ENCODE measurements at regions not wholly inside any gene's neighbourhood (a gene's known extent, or its start where the extent isn't known, plus 50 kb on each side); places are given as distances from the start of the nearest gene placed in this dataset.

- Mint-ChIP-seq H3K4me1 (ENCODE audit: low read depth, unreplicated experiment) (no peaks in the 10 kb centered on the region), H3K4me3 (ENCODE audit: unreplicated experiment) (no peak overlapping the region), H3K27ac (ENCODE audit: unreplicated experiment) (no peak overlapping the region), H3K36me3 (ENCODE audit: insufficient read depth, unreplicated experiment) (no peaks in the 10 kb centered on the region), H3K9me3 (ENCODE audit: unreplicated experiment) (no peaks in the 10 kb centered on the region), H3K27me3 (ENCODE audit: insufficient read depth, unreplicated experiment) (no peaks in the 10 kb centered on the region)
- Histone ChIP-seq H3K36me3 (ENCODE audit: control insufficient read depth, insufficient read depth, low read length) (no peaks in the 10 kb centered on the region), H3K9me3 (no peaks in the 10 kb centered on the region), H3K4me1 (no peaks in the 10 kb centered on the region), H3K27me3 (replicated peaks; ENCODE audit: control insufficient read depth, insufficient read depth, low read length) (no peaks in the 10 kb centered on the region), H3K4me3 (ENCODE audit: low read depth, low read length) (no peak overlapping the region)
- intact Hi-C loops (cut with micrococcal nuclease; ENCODE audit: unreplicated experiment) = no loop called here
- DNase-seq = no peak
- TF ChIP-seq, protein P1, sequence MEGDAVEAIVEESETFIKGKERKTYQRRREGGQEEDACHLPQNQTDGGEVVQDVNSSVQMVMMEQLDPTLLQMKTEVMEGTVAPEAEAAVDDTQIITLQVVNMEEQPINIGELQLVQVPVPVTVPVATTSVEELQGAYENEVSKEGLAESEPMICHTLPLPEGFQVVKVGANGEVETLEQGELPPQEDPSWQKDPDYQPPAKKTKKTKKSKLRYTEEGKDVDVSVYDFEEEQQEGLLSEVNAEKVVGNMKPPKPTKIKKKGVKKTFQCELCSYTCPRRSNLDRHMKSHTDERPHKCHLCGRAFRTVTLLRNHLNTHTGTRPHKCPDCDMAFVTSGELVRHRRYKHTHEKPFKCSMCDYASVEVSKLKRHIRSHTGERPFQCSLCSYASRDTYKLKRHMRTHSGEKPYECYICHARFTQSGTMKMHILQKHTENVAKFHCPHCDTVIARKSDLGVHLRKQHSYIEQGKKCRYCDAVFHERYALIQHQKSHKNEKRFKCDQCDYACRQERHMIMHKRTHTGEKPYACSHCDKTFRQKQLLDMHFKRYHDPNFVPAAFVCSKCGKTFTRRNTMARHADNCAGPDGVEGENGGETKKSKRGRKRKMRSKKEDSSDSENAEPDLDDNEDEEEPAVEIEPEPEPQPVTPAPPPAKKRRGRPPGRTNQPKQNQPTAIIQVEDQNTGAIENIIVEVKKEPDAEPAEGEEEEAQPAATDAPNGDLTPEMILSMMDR (IDR thresholded peaks at IDR 0.05; ENCODE audit: insufficient read depth in 1 of 2, low read depth in 1 of 2, low read length in 1 of 2, severe bottlenecking in 1 of 2, unreplicated experiment in 1 of 2) = no peak
- BruUV-seq (replicated peaks) = no TSS peak
- POLR2A ChIA-PET = no interaction called here
- CTCF ChIA-PET = no interaction called here
Measured at GRCh38 chr5:125384071-125384470, 637.6 kb upstream of the ZNF608 start.

- H3K36me3 ChIP-seq (ENCODE audit: control insufficient read depth, insufficient read depth, low read length) = no peaks in the 10 kb centered on the region
- H3K9me3 ChIP-seq = no peaks in the 10 kb centered on the region
- ChIA-PET CTCF (no interaction called here), POLR2A (no interaction called here)
- no peaks in the 10 kb centered on the region for H3K4me1 ChIP-seq
- H3K9me3 Mint-ChIP-seq (ENCODE audit: unreplicated experiment) = peaks cover 15% of the 10 kb centered on the region
- H3K27me3 ChIP-seq (replicated peaks; ENCODE audit: control insufficient read depth, insufficient read depth, low read length) = no peaks in the 10 kb centered on the region
- no peak overlapping the region for H3K4me3 Mint-ChIP-seq (ENCODE audit: unreplicated experiment)
- intact Hi-C loops (cut with micrococcal nuclease; ENCODE audit: unreplicated experiment) = no loop called here
- no peak overlapping the region for H3K4me3 ChIP-seq (ENCODE audit: low read depth, low read length)
- DNase-seq = no peak
- TF ChIP-seq, protein P1 (IDR thresholded peaks at IDR 0.05; ENCODE audit: insufficient read depth in 1 of 2, low read depth in 1 of 2, low read length in 1 of 2, severe bottlenecking in 1 of 2, unreplicated experiment in 1 of 2) = no peak
- BruUV-seq (replicated peaks) = no TSS peak
- H3K27me3 Mint-ChIP-seq (ENCODE audit: insufficient read depth, unreplicated experiment) = no peaks in the 10 kb centered on the region
- no peaks in the 10 kb centered on the region for H3K36me3 Mint-ChIP-seq (ENCODE audit: insufficient read depth, unreplicated experiment)
- no peak overlapping the region for H3K27ac Mint-ChIP-seq (ENCODE audit: unreplicated experiment)
- no peaks in the 10 kb centered on the region for H3K4me1 Mint-ChIP-seq (ENCODE audit: low read depth, unreplicated experiment)
Measured at GRCh38 chr5:125390326-125390725, 643.9 kb upstream of the ZNF608 start.

DNA sequence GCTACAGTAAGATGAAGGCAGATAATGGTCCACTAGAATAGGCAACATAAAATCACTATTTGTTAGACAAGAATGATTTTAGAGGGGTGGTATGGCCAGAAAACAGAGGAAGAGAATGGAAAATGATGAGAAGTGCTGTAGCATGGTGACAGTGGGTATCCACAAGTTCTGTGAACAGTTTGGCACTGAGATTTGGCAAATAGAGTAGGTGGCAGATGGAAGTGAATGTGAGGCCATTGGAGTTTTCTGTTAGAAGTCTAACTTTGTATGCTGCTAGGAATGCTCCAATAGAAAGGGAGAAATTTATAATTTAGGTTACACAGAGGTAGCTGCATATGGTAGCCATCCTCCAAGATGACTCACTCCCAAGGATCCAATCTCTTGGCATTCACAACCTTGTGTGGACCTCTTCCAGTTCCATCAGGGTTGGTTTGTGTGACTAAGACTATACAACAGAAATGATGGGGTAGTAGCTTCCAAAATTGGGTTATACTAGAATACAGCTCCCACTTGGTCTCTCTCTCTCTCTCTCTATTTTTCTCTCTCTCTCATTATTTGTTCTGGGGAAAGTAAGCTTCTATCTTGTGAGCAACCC is 646.9 kb upstream of the ZNF608 start:
- H3K4me1 ChIP-seq = no peaks in the 10 kb centered on the region
- Mint-ChIP-seq H3K36me3 (ENCODE audit: insufficient read depth, unreplicated experiment) (no peaks in the 10 kb centered on the region), H3K9me3 (ENCODE audit: unreplicated experiment) (peaks cover 24% of the 10 kb centered on the region), H3K4me3 (ENCODE audit: unreplicated experiment) (no peak overlapping the region), H3K27me3 (ENCODE audit: insufficient read depth, unreplicated experiment) (no peaks in the 10 kb centered on the region), H3K4me1 (ENCODE audit: low read depth, unreplicated experiment) (no peaks in the 10 kb centered on the region), H3K27ac (ENCODE audit: unreplicated experiment) (no peak overlapping the region)
- BruUV-seq (replicated peaks) = no TSS peak
- no peak overlapping the region for H3K4me3 ChIP-seq (ENCODE audit: low read depth, low read length)
- TF ChIP-seq, protein P1 (IDR thresholded peaks at IDR 0.05; ENCODE audit: insufficient read depth in 1 of 2, low read depth in 1 of 2, low read length in 1 of 2, severe bottlenecking in 1 of 2, unreplicated experiment in 1 of 2) = no peak
- POLR2A ChIA-PET = no interaction called here
- no peaks in the 10 kb centered on the region for H3K9me3 ChIP-seq
- intact Hi-C loops (cut with micrococcal nuclease; ENCODE audit: unreplicated experiment) = no loop called here
- no peak for DNase-seq
- no peaks in the 10 kb centered on the region for H3K36me3 ChIP-seq (ENCODE audit: control insufficient read depth, insufficient read depth, low read length)
- no peaks in the 10 kb centered on the region for H3K27me3 ChIP-seq (replicated peaks; ENCODE audit: control insufficient read depth, insufficient read depth, low read length)
- CTCF ChIA-PET = no interaction called here
